CD14-positive monocyte (primary cell): ENCODE measurements at regions not wholly inside any gene's neighbourhood (a gene's known extent, or its start where the extent isn't known, plus 50 kb on each side); places are given as distances from the start of the nearest gene placed in this dataset.
"Not testable (repeated sequence)": the region's sequence is repeated elsewhere in the genome, so short reads cannot be mapped to it uniquely, and the experiment has no call there.

Source experiments
- DNase-seq, 3 donors: peaks; one replicate each; pipeline ENCODE4 v3.0.0-alpha.2; 2011 to 2022
- H2AFZ ChIP-seq: 2 replicates; pipeline ENCODE4 v1.6.0; 2012; ENCODE audit warnings: mild to moderate bottlenecking, low read depth, low read length, inconsistent platforms; ENCODE audit not compliant: insufficient read depth, poor library complexity, severe bottlenecking
- H3K27ac ChIP-seq, 2 donors: 1 replicate in 1 of 2; 2 replicates in 1 of 2; pipeline ENCODE4 v1.5.1; 2012 to 2013; ENCODE audit warnings: low read length in 2 of 2, control low read depth in 1 of 2, inconsistent platforms in 1 of 2, low read depth in 1 of 2, mild to moderate bottlenecking in 1 of 2
- H3K27me3 ChIP-seq, 2 donors: one replicate each; pipeline versions ENCODE4 v1.6.0 to v1.6.1; 2011 to 2013; ENCODE audit warnings: low read length in 2 of 2; ENCODE audit not compliant: control insufficient read depth in 2 of 2, insufficient read depth in 2 of 2
- H3K36me3 ChIP-seq, 2 donors: replicated peaks in 1 of 2; 1 replicate in 1 of 2; 2 replicates in 1 of 2; pipeline versions ENCODE4 v1.5.1 to v1.6.1; 2012 to 2013; ENCODE audit warnings: low read length in 2 of 2, control low read depth in 1 of 2, inconsistent platforms in 1 of 2, mild to moderate bottlenecking in 1 of 2; ENCODE audit not compliant: insufficient read depth in 2 of 2, control insufficient read depth in 1 of 2
- H3K4me1 ChIP-seq, 2 donors: 1 replicate in 1 of 2; 2 replicates in 1 of 2; pipeline versions ENCODE4 v1.5.1 to v1.6.1; 2012 to 2013; ENCODE audit warnings: low read length in 2 of 2, control low read depth in 1 of 2, inconsistent platforms in 1 of 2, mild to moderate bottlenecking in 1 of 2, moderate library complexity in 1 of 2; ENCODE audit not compliant: insufficient read depth in 2 of 2, control insufficient read depth in 1 of 2
- H3K4me2 ChIP-seq: replicated peaks from 2 replicates; pipeline ENCODE3; 2012; ENCODE audit warnings: low read length, moderate library complexity, mild to moderate bottlenecking; ENCODE audit not compliant: poor library complexity, severe bottlenecking; ENCODE audit errors: extremely low read depth
- H3K4me3 ChIP-seq, 3 experiments: fragments of 200-600 bp in 1 of 3; sonication (generic) in 1 of 3; replicated peaks in 1 of 3; 1 replicate in 2 of 3; 2 replicates in 1 of 3; pipeline ENCODE4 v1.5.1; 2011 to 2013; ENCODE audit warnings: low read length in 3 of 3, mild to moderate bottlenecking in 3 of 3, control low read depth in 2 of 3, low read depth in 2 of 3, inconsistent platforms in 1 of 3, moderate library complexity in 1 of 3
- H3K79me2 ChIP-seq: 2 replicates; pipeline ENCODE4 v1.6.0; 2012; ENCODE audit warnings: mild to moderate bottlenecking, control low read depth, inconsistent platforms, low read length, moderate library complexity; ENCODE audit not compliant: insufficient read depth
- H3K9ac ChIP-seq: 2 replicates; pipeline ENCODE4 v1.6.0; 2017; ENCODE audit warnings: low read length, mild to moderate bottlenecking; ENCODE audit not compliant: insufficient read depth, poor library complexity, severe bottlenecking
- H3K9me3 ChIP-seq, 2 donors: replicated peaks in 1 of 2; 1 replicate in 1 of 2; 2 replicates in 1 of 2; pipeline versions ENCODE4 v1.5.1 to v1.6.1; 2012 to 2013; ENCODE audit warnings: low read length in 2 of 2, control low read depth in 1 of 2; ENCODE audit not compliant: control insufficient read depth in 1 of 2, insufficient read depth in 1 of 2
- H4K20me1 ChIP-seq: 2 replicates; pipeline ENCODE4 v1.6.0; 2012; ENCODE audit warnings: mild to moderate bottlenecking, low read length, control low read depth, moderate library complexity; ENCODE audit not compliant: insufficient read depth
- H3K27ac Mint-ChIP-seq, 7 donors: one replicate each; pipeline ENCODE4 v1.8.0; 2020; ENCODE audit warnings: mild to moderate bottlenecking in 7 of 7, mixed read lengths in 7 of 7, moderate library complexity in 6 of 7, inconsistent platforms in 2 of 7
- H3K27me3 Mint-ChIP-seq, 3 donors: one replicate each; pipeline ENCODE4 v1.8.0; 2021 to 2022; ENCODE audit warnings: low read depth in 3 of 3, mild to moderate bottlenecking in 3 of 3, mixed read lengths in 3 of 3, moderate library complexity in 3 of 3, inconsistent platforms in 1 of 3
- H3K36me3 Mint-ChIP-seq, 2 donors: one replicate each; pipeline ENCODE4 v1.8.0; 2020; ENCODE audit warnings: mixed read lengths in 2 of 2, inconsistent platforms in 1 of 2, mild to moderate bottlenecking in 1 of 2
- H3K4me1 Mint-ChIP-seq: one replicate; pipeline ENCODE4 v1.8.0; 2020; ENCODE audit warnings: mild to moderate bottlenecking, mixed read lengths
- H3K4me3 Mint-ChIP-seq, 2 donors: one replicate each; pipeline ENCODE4 v1.8.0; 2020; ENCODE audit warnings: mild to moderate bottlenecking in 2 of 2, mixed read lengths in 2 of 2, moderate library complexity in 1 of 2
- H3K9me3 Mint-ChIP-seq, 7 donors: one replicate each; pipeline ENCODE4 v1.8.0; 2020 to 2022; ENCODE audit warnings: mixed read lengths in 7 of 7, mild to moderate bottlenecking in 6 of 7, moderate library complexity in 6 of 7, inconsistent platforms in 2 of 7
- WGBS: methylation state at CpG from one replicate; pipeline ENCODE4 v1.1.5; 2013; ENCODE audit warnings: missing lambda C conversion rate; ENCODE audit not compliant: insufficient coverage; 5-methylcytosine and 5-hydroxymethylcytosine counted together
- intact Hi-C, 2 donors: fragments of 100-400 bp; cut with micrococcal nuclease; formaldehyde crosslinking; loops; one replicate each; pipeline versions ENCODE4 v1.15.0 to v1.15.1; 2023
- TF ChIP-seq, protein P1 (sequence below): fragments of 200-600 bp; IDR thresholded peaks from one replicate; pipeline ENCODE4 v1.8.0; 2022; ENCODE audit warnings: antibody characterized with exemption, mild to moderate bottlenecking

DNA sequence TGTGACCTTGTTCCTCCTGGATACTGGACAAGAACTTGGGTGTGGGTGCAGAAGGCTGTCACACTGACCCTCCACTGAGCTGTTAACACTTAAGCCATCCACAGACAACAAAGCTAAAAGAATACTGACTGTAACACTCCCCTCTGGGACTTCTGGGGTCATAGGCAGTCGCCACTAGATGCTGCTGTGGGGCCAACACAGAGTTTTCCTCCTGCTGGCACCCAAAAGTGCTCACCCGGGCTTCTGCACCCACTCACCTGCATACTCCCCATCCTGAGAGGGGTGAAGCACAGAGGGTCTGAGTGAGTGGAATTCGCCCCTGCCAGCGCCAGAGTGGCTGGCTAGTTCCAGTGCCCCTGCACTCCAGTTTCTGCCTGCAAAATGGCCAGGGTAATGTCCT, 422.4 kb upstream of the LMO3 start:
- no peak overlapping the region for H3K4me2 ChIP-seq
- H3K79me2 ChIP-seq: no peaks in the 10 kb centered on the region
- H3K27me3 ChIP-seq: no peaks in the 10 kb centered on the region
- H3K36me3 ChIP-seq: no peaks in the 10 kb centered on the region
- Mint-ChIP-seq H3K36me3 (no peaks in the 10 kb centered on the region), H3K27ac (no peak overlapping the region), H3K4me3 (no peak overlapping the region), H3K9me3 (peaks cover 8 to 20% (median 14%) of the 10 kb centered on the region in 7 donors), H3K4me1 (no peaks in the 10 kb centered on the region), H3K27me3 (peaks cover 0 to 3% (median 0%) of the 10 kb centered on the region in 3 donors)
- H3K27ac ChIP-seq: no peak overlapping the region
- no peak overlapping the region for H3K9ac ChIP-seq
- H4K20me1 ChIP-seq: no peaks in the 10 kb centered on the region
- WGBS: 75% methylated on average over 2 of the region's 4 CpGs
- H3K9me3 ChIP-seq: peaks cover 9 to 16% of the 10 kb centered on the region in 2 donors
- intact Hi-C loops: no loop called here
- no peak for DNase-seq
- no peak overlapping the region for H3K4me3 ChIP-seq
- H3K4me1 ChIP-seq: no peaks in the 10 kb centered on the region
- TF ChIP-seq, protein P1, sequence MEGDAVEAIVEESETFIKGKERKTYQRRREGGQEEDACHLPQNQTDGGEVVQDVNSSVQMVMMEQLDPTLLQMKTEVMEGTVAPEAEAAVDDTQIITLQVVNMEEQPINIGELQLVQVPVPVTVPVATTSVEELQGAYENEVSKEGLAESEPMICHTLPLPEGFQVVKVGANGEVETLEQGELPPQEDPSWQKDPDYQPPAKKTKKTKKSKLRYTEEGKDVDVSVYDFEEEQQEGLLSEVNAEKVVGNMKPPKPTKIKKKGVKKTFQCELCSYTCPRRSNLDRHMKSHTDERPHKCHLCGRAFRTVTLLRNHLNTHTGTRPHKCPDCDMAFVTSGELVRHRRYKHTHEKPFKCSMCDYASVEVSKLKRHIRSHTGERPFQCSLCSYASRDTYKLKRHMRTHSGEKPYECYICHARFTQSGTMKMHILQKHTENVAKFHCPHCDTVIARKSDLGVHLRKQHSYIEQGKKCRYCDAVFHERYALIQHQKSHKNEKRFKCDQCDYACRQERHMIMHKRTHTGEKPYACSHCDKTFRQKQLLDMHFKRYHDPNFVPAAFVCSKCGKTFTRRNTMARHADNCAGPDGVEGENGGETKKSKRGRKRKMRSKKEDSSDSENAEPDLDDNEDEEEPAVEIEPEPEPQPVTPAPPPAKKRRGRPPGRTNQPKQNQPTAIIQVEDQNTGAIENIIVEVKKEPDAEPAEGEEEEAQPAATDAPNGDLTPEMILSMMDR: no peak
- H2AFZ ChIP-seq: no peak overlapping the region

- H3K27me3 ChIP-seq, DNase-seq, H3K79me2 ChIP-seq, H3K4me1 ChIP-seq, H3K4me1 Mint-ChIP-seq, H2AFZ ChIP-seq, H3K4me2 ChIP-seq, H3K36me3 ChIP-seq, H3K4me3 Mint-ChIP-seq, H3K27ac ChIP-seq, intact Hi-C loops, H4K20me1 ChIP-seq, H3K4me3 ChIP-seq, H3K27me3 Mint-ChIP-seq, H3K36me3 Mint-ChIP-seq, H3K27ac Mint-ChIP-seq, H3K9ac ChIP-seq: not testable (repeated sequence)
- 89% methylated on average over 6 of the region's 10 CpGs for WGBS
- peaks cover 8 to 20% (median 14%) of the 10 kb centered on the region in 7 donors for H3K9me3 Mint-ChIP-seq
- peaks cover 9 to 16% of the 10 kb centered on the region in 2 donors for H3K9me3 ChIP-seq
These were observed 419.5 kb upstream of the LMO3 start for GRCh38 chr12:17025424-17025823.
